Neural crest cell (in vitro differentiated cells): ENCODE measurements at regions not wholly inside any gene's neighbourhood (a gene's known extent, or its start where the extent isn't known, plus 50 kb on each side); places are given as distances from the start of the nearest gene placed in this dataset.

Experiments
- DNase-seq: peaks from one replicate; pipeline ENCODE4 v3.0.0; 2021; ENCODE audit warnings: low read depth, mixed read lengths, low spot score
- H3K27ac Mint-ChIP-seq: one replicate; pipeline ENCODE4 v1.8.0; 2021; ENCODE audit warnings: mild to moderate bottlenecking, mixed read lengths; ENCODE audit not compliant: unreplicated experiment
- H3K27me3 Mint-ChIP-seq: 2 replicates; pipeline ENCODE4 v1.8.0; 2021; ENCODE audit warnings: low read depth, mild to moderate bottlenecking, mixed read lengths
- H3K36me3 Mint-ChIP-seq: 2 replicates; pipeline ENCODE4 v1.8.0; 2021; ENCODE audit warnings: low read depth, mild to moderate bottlenecking, mixed read lengths
- H3K4me1 Mint-ChIP-seq: 2 replicates; pipeline ENCODE4 v1.8.0; 2021; ENCODE audit warnings: mixed read lengths
- H3K4me3 Mint-ChIP-seq: one replicate; pipeline ENCODE4 v1.8.0; 2021; ENCODE audit warnings: mild to moderate bottlenecking, mixed read lengths
- H3K9me3 Mint-ChIP-seq: 2 replicates; pipeline ENCODE4 v1.8.0; 2021; ENCODE audit warnings: mixed read lengths
- CTCF ChIP-seq: fragments of 200-600 bp; sonication (generic); conservative IDR thresholded peaks from 2 replicates; pipeline ENCODE4 v1.5.0; 2021; ENCODE audit warnings: antibody characterized with exemption, mild to moderate bottlenecking

DNA sequence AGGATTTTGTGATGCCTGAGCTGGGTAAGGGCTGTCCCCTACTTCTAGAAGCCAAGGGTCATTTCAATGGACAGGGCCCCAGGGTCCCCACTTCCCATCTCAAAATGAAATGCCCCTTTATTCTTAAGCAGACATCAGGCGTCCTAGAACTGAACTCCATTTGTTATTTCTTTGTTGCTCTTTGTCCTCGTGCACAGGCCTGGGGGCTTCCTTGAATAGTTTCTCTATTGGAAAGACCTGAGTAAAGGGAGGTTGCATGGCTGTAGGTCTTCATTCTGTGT, 311.4 kb upstream of the ZNF32 start:
- TF ChIP-seq CTCF: no peak
- DNase-seq: no peak
- Mint-ChIP-seq H3K4me3 (no peak overlapping the region), H3K27ac (no peak overlapping the region), H3K36me3 (no peaks in the 10 kb centered on the region), H3K4me1 (peaks cover 4% of the 10 kb centered on the region), H3K27me3 (peaks cover 2% of the 10 kb centered on the region), H3K9me3 (no peaks in the 10 kb centered on the region)

DNA sequence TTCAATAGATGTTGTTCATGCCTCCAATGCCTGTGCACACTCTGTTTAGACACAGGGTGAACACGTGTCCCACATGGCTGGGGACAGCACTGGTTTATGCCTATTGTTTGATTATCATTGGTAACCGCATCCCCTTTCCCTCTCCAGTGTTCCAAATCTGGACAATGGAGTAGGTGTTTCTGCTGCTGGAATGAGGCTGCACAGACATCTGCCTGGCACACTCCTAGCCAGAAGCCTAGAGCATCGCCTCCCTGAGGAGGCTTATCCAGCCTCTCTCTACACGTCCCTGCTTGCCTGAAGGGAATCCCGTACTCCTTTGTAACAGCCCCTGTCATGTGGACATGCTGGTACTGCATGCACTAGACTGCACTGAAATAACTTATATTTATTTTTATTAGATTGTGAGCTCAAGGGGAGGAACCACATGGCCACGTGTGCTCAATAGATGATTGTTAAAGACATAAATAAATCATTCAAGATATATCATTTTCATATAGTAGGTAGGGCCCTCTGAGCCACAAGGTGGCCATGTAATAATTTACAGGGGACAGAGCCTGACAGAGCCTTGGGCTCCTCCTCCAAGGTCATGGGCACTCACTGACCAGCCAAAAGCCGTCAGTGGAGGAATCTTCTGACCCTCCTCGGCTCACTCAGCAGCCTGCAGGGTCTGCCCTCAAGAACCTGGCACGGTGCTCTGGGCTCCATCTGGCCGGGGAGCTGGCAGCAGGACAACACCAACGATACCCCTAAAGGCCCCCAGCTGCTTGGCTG, 310.9 kb upstream of the ZNF32 start:
- no peak for TF ChIP-seq CTCF
- H3K4me1 Mint-ChIP-seq: peaks cover 4% of the 10 kb centered on the region
- H3K27ac Mint-ChIP-seq: no peak overlapping the region
- H3K36me3 Mint-ChIP-seq: no peaks in the 10 kb centered on the region
- no peak overlapping the region for H3K4me3 Mint-ChIP-seq
- no peaks in the 10 kb centered on the region for H3K9me3 Mint-ChIP-seq
- peaks cover 2% of the 10 kb centered on the region for H3K27me3 Mint-ChIP-seq
- no peak for DNase-seq

- Mint-ChIP-seq H3K27me3 (peaks cover 2% of the 10 kb centered on the region), H3K9me3 (no peaks in the 10 kb centered on the region), H3K4me3 (no peak overlapping the region), H3K36me3 (no peaks in the 10 kb centered on the region), H3K27ac (no peak overlapping the region), H3K4me1 (peaks cover 4% of the 10 kb centered on the region)
- TF ChIP-seq CTCF: no peak
- DNase-seq: no peak
Measured at GRCh38 chr10:43958964-43959363, 310.3 kb upstream of the ZNF32 start.

DNA sequence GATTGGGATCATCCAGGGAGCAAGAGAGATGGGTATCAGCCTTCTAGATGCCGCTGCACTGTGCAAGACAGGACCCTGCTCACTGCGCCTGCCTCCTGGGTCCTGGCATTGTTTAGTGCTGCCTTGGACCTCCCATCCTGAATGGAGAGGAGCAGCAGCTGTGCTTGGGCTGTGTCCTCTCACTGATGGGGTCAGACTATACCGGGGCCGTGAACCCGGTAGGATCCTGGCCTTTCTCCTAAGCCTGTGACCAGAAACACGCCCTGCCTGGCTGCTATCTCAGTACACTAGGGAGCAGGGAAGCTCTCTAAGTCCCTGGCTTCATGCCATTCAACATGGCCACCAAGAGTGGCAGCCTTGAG, 309.4 kb upstream of the ZNF32 start:
- Mint-ChIP-seq H3K4me3 (no peak overlapping the region), H3K4me1 (peaks cover 4% of the 10 kb centered on the region), H3K36me3 (no peaks in the 10 kb centered on the region), H3K9me3 (peaks cover 3% of the 10 kb centered on the region), H3K27ac (no peak overlapping the region), H3K27me3 (peaks cover 2% of the 10 kb centered on the region)
- no peak for DNase-seq
- no peak for TF ChIP-seq CTCF

DNA sequence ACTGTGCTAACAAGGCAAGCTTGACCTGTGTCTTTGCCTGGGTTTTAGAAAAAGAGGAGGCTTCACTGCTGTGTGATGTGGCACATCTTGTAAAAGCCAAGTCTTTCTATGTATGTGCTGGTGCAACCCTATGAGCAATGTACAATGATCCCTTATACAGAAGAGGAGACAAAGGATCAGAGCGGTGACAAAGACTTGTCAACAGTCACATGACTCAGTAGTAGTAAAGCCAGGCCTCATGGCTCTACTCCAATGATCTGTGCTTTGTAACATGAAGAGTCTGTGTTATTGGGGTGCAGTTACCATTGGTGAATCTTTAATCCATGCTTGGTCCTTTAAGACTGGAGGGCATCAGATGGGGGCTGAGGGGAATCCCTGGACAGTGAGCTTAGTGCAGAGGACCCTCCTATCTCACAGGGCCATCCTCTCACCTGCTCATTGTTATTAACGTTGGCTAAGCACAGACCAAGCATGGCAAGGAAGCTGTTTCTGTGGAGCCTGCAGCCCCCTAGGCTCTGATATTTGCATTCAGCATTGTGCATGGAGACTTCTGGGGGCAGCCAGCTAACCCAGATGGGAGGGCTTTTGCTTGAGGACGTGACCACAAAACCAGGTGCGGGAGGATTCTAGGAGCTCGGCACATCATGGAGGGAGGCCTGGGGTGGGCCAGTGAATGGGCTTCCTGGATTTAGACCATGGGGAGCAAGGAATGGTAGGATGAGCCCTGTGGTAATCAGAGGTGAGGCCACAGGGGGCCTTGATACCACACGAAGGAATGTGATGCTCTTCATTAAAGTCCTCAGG, 308.8 kb upstream of the ZNF32 start:
- Mint-ChIP-seq H3K4me3 (no peak overlapping the region), H3K9me3 (peaks cover 3% of the 10 kb centered on the region), H3K27me3 (peaks cover 2% of the 10 kb centered on the region), H3K36me3 (no peaks in the 10 kb centered on the region), H3K4me1 (peaks cover 4% of the 10 kb centered on the region), H3K27ac (no peak overlapping the region)
- TF ChIP-seq CTCF: no peak
- DNase-seq: no peak
